OCI-LY7 (cell line): ENCODE measurements at regions not wholly inside any gene's neighbourhood (a gene's known extent, or its start where the extent isn't known, plus 50 kb on each side); places are given as distances from the start of the nearest gene placed in this dataset.

Experiments
- EZH2phosphoT487 ChIP-seq: fragments of 200-600 bp; sonication (generic); IDR thresholded peaks from 2 replicates; pipeline ENCODE4 v1.6.1; 2018; ENCODE audit warnings: low read depth, borderline replicate concordance, mild to moderate bottlenecking, mixed run types, antibody characterized with exemption, low read length, moderate library complexity, mixed read lengths
- TF ChIP-seq, protein P1 (sequence below): fragments of 200-600 bp; sonication (generic); conservative IDR thresholded peaks from 2 replicates; pipeline ENCODE4 v1.5.1; 2014; ENCODE audit warnings: mild to moderate bottlenecking, antibody characterized with exemption, low read length, moderate library complexity, mixed read lengths

DNA sequence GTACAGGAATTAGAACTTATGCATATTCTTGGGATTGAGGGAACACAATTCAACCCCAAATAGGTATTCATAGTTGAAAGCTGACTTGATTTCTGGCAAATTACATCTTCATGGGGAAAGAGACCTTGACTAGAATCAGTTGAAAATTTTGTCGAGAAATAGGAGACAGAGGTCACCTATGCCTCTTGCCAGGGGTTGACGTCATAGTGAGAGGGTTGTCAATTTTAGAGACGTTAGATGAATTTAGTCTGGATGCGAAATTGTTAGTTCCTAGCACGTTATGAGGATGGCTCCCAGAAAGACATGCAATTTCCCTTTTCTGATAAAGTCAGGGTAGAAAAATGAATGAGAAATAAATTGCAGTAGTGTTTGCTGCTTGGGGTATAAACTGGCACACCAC, 59.3 kb downstream of the SEC61G start:
- TF ChIP-seq, protein P1, sequence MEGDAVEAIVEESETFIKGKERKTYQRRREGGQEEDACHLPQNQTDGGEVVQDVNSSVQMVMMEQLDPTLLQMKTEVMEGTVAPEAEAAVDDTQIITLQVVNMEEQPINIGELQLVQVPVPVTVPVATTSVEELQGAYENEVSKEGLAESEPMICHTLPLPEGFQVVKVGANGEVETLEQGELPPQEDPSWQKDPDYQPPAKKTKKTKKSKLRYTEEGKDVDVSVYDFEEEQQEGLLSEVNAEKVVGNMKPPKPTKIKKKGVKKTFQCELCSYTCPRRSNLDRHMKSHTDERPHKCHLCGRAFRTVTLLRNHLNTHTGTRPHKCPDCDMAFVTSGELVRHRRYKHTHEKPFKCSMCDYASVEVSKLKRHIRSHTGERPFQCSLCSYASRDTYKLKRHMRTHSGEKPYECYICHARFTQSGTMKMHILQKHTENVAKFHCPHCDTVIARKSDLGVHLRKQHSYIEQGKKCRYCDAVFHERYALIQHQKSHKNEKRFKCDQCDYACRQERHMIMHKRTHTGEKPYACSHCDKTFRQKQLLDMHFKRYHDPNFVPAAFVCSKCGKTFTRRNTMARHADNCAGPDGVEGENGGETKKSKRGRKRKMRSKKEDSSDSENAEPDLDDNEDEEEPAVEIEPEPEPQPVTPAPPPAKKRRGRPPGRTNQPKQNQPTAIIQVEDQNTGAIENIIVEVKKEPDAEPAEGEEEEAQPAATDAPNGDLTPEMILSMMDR: no peak
- TF ChIP-seq EZH2phosphoT487: no peak
